Stimulated activated CD4-positive, alpha-beta T cell treated with anti-CD3 and anti-CD28 coated beads, Interleukin-4, amount 100 ng/mL, for 1 hour (primary cell): ENCODE measurements at regions not wholly inside any gene's neighbourhood (a gene's known extent, or its start where the extent isn't known, plus 50 kb on each side); places are given as distances from the start of the nearest gene placed in this dataset.

Experiments used
- DNase-seq: peaks from one replicate; pipeline ENCODE4 v3.0.0-alpha.2; 2020

- no peak for DNase-seq
Observed at GRCh38 chr6:164195278-164195941, 780.9 kb downstream of the QKI start.

DNA sequence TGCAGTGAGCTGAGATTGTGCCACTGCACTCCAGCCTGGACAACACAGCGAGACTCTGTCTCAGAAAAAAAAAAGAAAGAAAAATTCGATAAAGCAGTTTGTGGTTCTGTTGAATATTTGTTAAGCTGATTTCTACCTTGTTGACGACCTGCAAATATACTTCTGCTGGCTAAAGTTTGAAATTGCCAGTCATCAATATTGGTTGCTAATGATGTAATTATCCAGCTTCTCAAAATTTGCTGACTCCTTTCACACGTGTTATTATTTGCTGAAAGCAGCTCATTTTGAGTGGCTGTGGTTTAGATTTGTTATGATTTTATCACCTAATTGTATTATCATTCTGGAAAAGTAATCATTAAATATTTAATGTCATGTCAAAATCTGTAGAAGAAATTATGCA is 774.3 kb downstream of the QKI start:
- DNase-seq: no peak

GRCh38 chr6:164185471-164185871 is 771.0 kb downstream of the QKI start:
- no peak for DNase-seq

- DNase-seq: no peak
Observed at GRCh38 chr6:164184410-164184809, 769.9 kb downstream of the QKI start.

GRCh38 chr6:164183556-164184123 is 769.1 kb downstream of the QKI start:
- DNase-seq: no peak

DNA sequence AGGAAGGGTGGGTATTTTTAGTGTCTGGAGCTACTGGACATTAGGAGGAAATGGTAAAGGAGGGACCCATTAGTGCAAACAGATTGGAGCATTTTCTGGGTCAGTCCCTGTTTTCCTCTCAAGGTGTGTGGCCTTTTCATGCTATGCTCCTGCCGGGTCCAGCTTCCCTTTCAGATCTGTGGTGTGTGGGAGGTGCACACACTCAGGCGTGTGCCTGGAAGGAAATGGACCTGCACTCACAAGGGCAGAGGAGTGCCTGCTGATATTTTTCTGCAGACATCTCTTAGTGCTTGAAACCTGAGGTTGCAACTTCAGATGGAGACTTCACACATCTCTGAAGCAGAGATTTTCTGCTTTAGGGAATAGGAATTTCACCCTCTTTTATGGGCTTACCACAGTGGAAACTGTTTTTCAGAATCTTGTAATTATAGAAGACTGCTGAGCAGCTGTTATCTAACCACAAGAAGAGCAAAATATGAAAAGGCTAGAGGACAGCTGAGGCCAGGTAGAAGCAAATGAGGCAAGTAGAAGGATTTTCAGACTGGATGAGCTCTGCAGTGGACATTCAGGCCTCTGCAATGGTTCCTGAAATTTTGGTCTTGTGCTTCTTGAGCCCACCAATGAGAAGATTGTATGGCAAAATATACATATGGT is 764.3 kb downstream of the QKI start:
- DNase-seq: no peak

GRCh38 chr6:164169355-164169754 is 754.8 kb downstream of the QKI start:
- DNase-seq: no peak

GRCh38 chr6:164168595-164168994 is 754.1 kb downstream of the QKI start:
- DNase-seq: no peak

DNA sequence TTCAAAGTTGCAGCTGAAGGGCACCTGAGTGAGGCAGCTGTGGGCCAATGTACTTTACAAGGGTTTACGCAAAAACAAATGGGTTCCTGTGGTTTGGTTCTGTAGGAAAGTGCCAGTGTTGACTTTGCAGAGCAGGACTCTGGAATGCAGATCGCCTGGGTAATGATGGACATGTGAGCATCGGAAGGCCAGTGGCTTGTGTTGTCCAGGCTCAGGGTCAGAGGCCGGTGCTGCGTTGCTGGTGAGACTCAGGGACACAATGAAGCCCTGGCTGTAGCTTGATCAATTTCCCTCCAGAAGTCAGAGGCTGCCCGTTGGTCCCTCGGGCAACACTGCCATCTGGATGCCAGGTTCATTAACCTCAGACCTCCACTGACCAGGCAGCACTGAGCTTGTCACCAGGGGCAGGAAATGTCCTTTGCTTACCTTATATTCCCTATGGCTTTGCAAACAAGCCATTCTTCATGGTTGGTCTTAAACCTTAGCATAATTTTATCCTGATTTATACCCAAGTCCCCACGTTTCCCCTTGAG is 753.4 kb downstream of the QKI start:
- no peak for DNase-seq

DNA sequence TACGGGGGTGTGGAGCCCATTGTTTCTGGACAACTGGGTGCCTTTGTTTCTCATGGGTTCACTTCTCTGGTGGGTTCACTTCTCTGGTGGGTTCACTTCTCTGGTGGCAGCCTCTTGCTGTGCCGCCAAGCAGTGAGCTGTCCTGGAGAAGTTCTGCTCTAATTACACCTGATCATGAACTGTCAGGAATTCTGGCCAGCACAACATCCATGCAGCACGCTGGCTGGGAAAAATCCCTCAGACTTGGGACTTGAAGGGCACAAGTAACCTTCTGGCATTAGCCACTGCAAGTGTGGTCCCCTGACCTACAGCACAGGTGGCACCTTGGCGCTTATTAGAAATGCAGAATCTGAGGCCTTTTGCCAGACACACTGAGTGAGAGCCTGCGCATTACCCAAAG is 752.5 kb downstream of the QKI start:
- DNase-seq: no peak

GRCh38 chr6:164166515-164166914 is 752.0 kb downstream of the QKI start:
- no peak for DNase-seq

- no peak for DNase-seq
Observed at GRCh38 chr6:164164876-164165275, 750.4 kb downstream of the QKI start.

DNA sequence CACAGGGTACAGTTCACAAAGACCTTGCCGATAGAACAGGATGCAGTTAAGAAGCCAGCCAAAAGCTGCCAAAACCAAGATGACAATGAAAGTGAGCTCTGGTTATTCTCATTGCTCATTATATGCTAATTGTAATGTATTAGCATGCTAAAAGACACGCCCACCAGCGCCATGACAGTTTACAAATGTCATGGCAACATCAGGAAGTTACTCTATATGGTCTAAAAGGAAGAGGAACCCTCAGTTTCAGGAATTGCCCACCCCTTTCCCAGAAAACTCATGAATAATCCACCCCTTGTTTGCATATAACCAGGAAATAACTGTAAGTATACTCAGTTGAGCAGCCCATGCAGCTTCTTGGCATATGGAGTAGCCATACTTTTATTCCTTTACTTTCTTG is 748.7 kb downstream of the QKI start:
- no peak for DNase-seq

GRCh38 chr6:164159061-164159460 is 744.5 kb downstream of the QKI start:
- no peak for DNase-seq

GRCh38 chr6:164154588-164154987 is 740.1 kb downstream of the QKI start:
- no peak for DNase-seq

DNA sequence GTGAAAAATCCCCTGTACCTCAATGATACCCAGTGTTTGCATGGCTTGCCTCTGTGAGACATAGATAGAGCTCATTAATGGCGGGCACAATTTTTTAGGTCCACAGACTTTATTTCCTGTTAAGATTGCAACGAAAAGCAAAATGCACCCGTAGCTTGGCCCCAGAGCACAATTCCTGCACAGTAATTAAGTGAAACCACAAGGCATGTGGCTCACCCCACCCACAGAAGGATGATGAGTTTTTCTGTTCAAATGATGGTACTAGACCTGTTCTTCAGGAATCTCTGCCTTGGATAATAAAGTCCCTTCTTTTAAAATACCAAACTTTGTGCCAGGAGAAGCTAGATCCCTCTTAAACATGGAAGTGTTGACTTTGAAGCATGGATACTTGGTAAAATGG is 738.1 kb downstream of the QKI start:
- no peak for DNase-seq

DNA sequence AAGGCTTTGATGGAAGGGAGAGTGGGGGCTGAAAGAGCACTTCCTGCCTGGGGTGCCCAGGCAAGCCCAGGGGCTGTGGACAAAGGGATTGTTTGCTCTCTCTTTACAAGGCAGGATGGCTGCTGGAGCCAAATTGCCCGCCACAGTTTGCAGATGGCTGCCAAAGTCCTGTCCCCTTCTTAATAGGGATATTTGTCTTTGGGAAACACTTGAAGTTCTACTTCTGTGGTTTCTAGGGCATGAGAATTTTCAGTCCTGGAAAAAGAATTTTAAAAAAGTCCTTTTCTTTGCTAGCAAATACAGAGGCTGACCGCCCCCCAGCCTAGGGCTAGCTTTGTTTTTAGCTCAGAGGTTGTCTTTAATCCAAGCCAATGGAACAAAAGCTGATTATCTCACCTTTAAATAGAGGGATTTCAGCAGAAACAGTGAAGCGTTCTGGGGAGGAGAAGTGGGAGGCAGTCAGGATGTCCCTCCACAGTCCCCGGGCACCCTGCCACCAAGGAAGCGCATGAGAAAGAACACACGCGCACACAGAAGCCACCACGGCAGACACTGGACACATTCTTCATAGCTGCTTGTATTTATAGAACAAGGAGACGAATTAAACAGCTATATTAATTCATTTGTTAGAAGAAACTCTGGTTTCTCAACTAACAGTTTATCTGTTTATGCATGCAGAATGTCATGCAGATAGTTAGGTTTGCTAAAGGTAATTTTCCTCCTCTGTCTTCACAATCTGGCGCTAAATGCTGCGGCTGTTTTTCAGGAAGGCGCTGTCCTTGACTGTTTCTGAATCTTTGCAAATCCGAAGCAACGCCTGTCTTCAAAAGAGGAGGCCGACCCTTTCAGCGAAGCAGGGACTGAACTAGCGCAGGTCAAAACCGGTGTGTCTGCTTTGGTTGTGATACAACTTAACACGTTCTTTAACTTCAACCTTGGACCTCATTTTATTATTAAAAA is 736.9 kb downstream of the QKI start:
- no peak for DNase-seq

- DNase-seq: no peak
Observed at GRCh38 chr6:164150232-164150631, 735.7 kb downstream of the QKI start.

DNA sequence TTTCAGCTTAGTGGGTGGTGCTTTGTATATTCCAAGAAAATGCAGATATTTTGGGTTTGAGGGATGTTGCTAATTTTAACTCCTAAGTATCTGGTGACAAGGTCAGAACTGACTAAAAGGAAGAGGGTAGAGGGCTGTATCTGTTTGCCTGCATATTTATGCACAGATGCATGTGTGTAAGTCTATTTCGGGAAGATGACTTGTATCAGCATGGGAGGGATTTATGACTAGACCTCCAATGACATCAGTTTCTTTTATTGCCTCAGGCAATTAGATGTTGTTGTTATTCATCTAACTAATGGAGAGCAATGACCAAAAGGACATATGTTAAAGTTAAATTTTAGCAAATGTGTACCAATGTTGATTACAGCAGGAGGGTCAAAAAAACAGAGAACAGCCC is 734.3 kb downstream of the QKI start:
- no peak for DNase-seq

- DNase-seq: no peak
Observed at GRCh38 chr6:164144316-164144715, 729.8 kb downstream of the QKI start.

DNA sequence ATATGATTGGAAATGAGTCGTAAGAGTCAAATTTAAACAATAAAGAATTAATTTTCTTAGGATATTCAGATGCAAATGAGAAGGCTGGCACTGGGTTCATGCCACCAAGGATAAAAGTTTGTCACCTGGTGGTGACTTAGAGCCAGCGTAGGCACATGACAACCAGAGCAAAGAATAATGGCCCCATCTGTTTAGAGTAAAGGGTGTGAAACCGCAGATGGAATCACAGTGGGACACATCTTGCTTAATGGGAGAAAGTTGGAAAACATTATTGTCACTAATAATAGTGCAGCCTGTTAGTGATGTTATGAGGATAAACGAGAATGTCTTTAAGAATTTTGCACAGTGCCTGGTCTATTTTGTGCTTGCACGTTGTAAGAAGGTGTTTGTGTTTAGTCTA is 727.8 kb downstream of the QKI start:
- DNase-seq: no peak

GRCh38 chr6:164135511-164136132 is 721.1 kb downstream of the QKI start:
- no peak for DNase-seq

DNA sequence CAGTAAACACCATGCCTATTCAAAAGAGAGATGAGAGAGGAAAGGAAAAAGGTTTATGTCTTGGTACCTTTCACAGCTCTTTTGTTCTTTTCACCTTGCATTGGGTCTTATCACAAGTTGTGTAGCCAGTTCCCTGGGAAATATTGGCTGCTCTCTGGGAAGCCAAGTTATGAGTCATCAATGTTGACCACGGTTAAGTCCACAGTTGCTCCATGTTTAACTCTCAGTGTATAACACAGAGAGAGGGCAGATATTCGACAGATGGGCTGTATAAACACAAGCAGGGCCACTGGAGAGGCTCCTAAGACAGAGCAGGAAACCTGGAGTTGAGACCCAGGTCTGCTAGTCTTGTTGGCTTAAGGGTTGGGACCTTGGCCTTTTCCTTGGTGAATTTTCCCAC is 718.6 kb downstream of the QKI start:
- DNase-seq: no peak
